Astrocyte (in vitro differentiated cells and primary cell): ENCODE measurements at regions not wholly inside any gene's neighbourhood (a gene's known extent, or its start where the extent isn't known, plus 50 kb on each side); places are given as distances from the start of the nearest gene placed in this dataset.

Source experiments
- DNase-seq: peaks from one replicate; pipeline ENCODE4 v3.0.0-alpha.2; 2010; ENCODE audit warnings: low read depth
- FAIRE-seq: peaks from 2 replicates; lab custom pipeline; 2011; peaks lifted over from hg19 to GRCh38; lab: Jason Lieb, UNC
- H2AFZ ChIP-seq: 2 replicates; pipeline ENCODE4 v1.6.0; 2012; ENCODE audit warnings: low read depth, low read length, inconsistent platforms
- H3K27ac ChIP-seq: 2 replicates; pipeline ENCODE4 v1.5.1; 2011; ENCODE audit warnings: low read depth, low read length, inconsistent platforms
- H3K27me3 ChIP-seq: 2 replicates; pipeline ENCODE4 v1.6.0; 2011; ENCODE audit warnings: low read length, inconsistent platforms; ENCODE audit not compliant: insufficient read depth
- H3K36me3 ChIP-seq: 2 replicates; pipeline ENCODE4 v1.5.1; 2011; ENCODE audit warnings: low read length, inconsistent platforms; ENCODE audit not compliant: insufficient read depth
- H3K4me1 ChIP-seq: 2 replicates; pipeline ENCODE4 v1.5.1; 2011; ENCODE audit warnings: low read length, inconsistent platforms; ENCODE audit not compliant: insufficient read depth
- H3K4me2 ChIP-seq: 2 replicates; pipeline ENCODE4 v1.6.0; 2012; ENCODE audit warnings: low read length, inconsistent platforms
- H3K4me3 ChIP-seq: 2 replicates; pipeline ENCODE4 v1.5.1; 2011; ENCODE audit warnings: low read depth, mild to moderate bottlenecking, low read length, inconsistent platforms; ENCODE audit not compliant: insufficient read depth
- H3K79me2 ChIP-seq: 2 replicates; pipeline ENCODE4 v1.6.0; 2012; ENCODE audit warnings: mild to moderate bottlenecking, low read length, inconsistent platforms; ENCODE audit not compliant: insufficient read depth
- H3K9ac ChIP-seq: 2 replicates; pipeline ENCODE4 v1.6.0; 2012; ENCODE audit warnings: mild to moderate bottlenecking, low read length, inconsistent platforms
- H3K9me3 ChIP-seq: 2 replicates; pipeline ENCODE4 v1.5.1; 2012; ENCODE audit warnings: low read depth, mild to moderate bottlenecking, low read length, inconsistent platforms; ENCODE audit not compliant: insufficient read depth
- H4K20me1 ChIP-seq: 2 replicates; pipeline ENCODE4 v1.6.0; 2012; ENCODE audit warnings: low read length, inconsistent platforms; ENCODE audit not compliant: insufficient read depth
- H3K27ac Mint-ChIP-seq: one replicate; pipeline ENCODE4 v1.8.0; 2021; ENCODE audit warnings: mild to moderate bottlenecking, mixed read lengths; ENCODE audit not compliant: unreplicated experiment
- H3K27me3 Mint-ChIP-seq: one replicate; pipeline ENCODE4 v1.8.0; 2021; ENCODE audit warnings: low read depth, mixed read lengths; ENCODE audit not compliant: unreplicated experiment
- H3K36me3 Mint-ChIP-seq: one replicate; pipeline ENCODE4 v1.8.0; 2021; ENCODE audit warnings: low read depth, mixed read lengths; ENCODE audit not compliant: unreplicated experiment
- H3K4me1 Mint-ChIP-seq: one replicate; pipeline ENCODE4 v1.8.0; 2021; ENCODE audit warnings: low read depth, mixed read lengths; ENCODE audit not compliant: unreplicated experiment
- H3K4me3 Mint-ChIP-seq: one replicate; pipeline ENCODE4 v1.8.0; 2021; ENCODE audit warnings: mild to moderate bottlenecking, moderate library complexity, mixed read lengths; ENCODE audit not compliant: unreplicated experiment
- H3K9me3 Mint-ChIP-seq: one replicate; pipeline ENCODE4 v1.8.0; 2021; ENCODE audit warnings: mild to moderate bottlenecking, mixed read lengths; ENCODE audit not compliant: unreplicated experiment
- EZH2 ChIP-seq: IDR thresholded peaks from 2 replicates; pipeline ENCODE4 v1.6.1; 2012; ENCODE audit warnings: mild to moderate bottlenecking, low read length, inconsistent platforms; ENCODE audit not compliant: insufficient read depth
- TF ChIP-seq, protein P1 (sequence below): IDR thresholded peaks from 2 replicates; pipeline ENCODE4 v1.5.1; 2011; ENCODE audit warnings: low read depth, mild to moderate bottlenecking, inconsistent platforms, low read length, moderate library complexity; ENCODE audit not compliant: insufficient read depth

DNA sequence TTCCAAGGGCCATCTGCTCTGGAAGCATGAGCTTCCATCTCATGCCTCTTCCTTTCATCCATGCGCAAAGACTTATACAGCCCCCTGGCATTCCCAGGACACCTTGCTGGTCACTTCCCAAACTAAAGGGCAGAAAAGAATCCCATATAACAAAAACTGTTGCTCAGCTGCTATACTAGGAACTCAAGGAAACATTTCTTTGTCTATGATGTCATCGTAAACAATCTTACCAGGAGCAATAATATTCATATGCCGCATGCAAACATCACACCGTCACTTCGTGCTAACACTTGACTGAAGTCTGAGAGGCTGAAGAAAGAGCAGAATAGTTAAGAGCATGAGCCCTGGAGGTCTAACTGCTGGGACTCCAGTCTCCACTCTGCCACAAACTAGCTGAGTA, 50.5 kb upstream of the CDKN3 start:
- H3K79me2 ChIP-seq = no peaks in the 10 kb centered on the region
- no peak overlapping the region for H3K27ac ChIP-seq
- no peak overlapping the region for H3K4me2 ChIP-seq
- Mint-ChIP-seq H3K9me3 (no peaks in the 10 kb centered on the region), H3K36me3 (peaks cover 1% of the 10 kb centered on the region), H3K27ac (no peak overlapping the region), H3K27me3 (no peaks in the 10 kb centered on the region), H3K4me1 (peaks cover 12% of the 10 kb centered on the region), H3K4me3 (no peak overlapping the region)
- H4K20me1 ChIP-seq = no peaks in the 10 kb centered on the region
- H3K4me3 ChIP-seq = no peak overlapping the region
- H3K27me3 ChIP-seq = no peaks in the 10 kb centered on the region
- no peak overlapping the region for H3K9ac ChIP-seq
- H2AFZ ChIP-seq = no peak overlapping the region
- no peaks in the 10 kb centered on the region for H3K9me3 ChIP-seq
- DNase-seq (no peak), FAIRE-seq (no peak)
- peaks cover 23% of the 10 kb centered on the region for H3K4me1 ChIP-seq
- no peaks in the 10 kb centered on the region for H3K36me3 ChIP-seq
- TF ChIP-seq EZH2 = no peak
- TF ChIP-seq, protein P1, sequence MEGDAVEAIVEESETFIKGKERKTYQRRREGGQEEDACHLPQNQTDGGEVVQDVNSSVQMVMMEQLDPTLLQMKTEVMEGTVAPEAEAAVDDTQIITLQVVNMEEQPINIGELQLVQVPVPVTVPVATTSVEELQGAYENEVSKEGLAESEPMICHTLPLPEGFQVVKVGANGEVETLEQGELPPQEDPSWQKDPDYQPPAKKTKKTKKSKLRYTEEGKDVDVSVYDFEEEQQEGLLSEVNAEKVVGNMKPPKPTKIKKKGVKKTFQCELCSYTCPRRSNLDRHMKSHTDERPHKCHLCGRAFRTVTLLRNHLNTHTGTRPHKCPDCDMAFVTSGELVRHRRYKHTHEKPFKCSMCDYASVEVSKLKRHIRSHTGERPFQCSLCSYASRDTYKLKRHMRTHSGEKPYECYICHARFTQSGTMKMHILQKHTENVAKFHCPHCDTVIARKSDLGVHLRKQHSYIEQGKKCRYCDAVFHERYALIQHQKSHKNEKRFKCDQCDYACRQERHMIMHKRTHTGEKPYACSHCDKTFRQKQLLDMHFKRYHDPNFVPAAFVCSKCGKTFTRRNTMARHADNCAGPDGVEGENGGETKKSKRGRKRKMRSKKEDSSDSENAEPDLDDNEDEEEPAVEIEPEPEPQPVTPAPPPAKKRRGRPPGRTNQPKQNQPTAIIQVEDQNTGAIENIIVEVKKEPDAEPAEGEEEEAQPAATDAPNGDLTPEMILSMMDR = no peak
